Mucosa of descending colon (tissue), 3 donors: ENCODE measurements at regions not wholly inside any gene's neighbourhood (a gene's known extent, or its start where the extent isn't known, plus 50 kb on each side); places are given as distances from the start of the nearest gene placed in this dataset.
A peak's percentile ranks its signal among the peaks of the same experiment; 100 is the strongest.

Experiments
- ATAC-seq: fragments of 200-7000 bp; cut with Tn5 transposase; one replicate; pipeline ENCODE4 v1.9.1; 2020; ENCODE audit warnings: mild to moderate bottlenecking, moderate library complexity
- DNase-seq, 3 donors: peaks; one replicate each; pipeline ENCODE4 v3.0.0-alpha.2; 2020
- H3K36me3 ChIP-seq: fragments of 200-600 bp; one replicate; pipeline ENCODE4 v1.8.0; 2021; ENCODE audit warnings: low read depth, mild to moderate bottlenecking
- H3K4me1 ChIP-seq: fragments of 200-600 bp; one replicate; pipeline ENCODE4 v1.8.0; 2021; ENCODE audit warnings: low read depth, mild to moderate bottlenecking
- H3K4me3 ChIP-seq: fragments of 200-600 bp; one replicate; pipeline ENCODE4 v1.8.0; 2021; ENCODE audit warnings: mild to moderate bottlenecking
- H3K9me3 ChIP-seq: fragments of 200-600 bp; one replicate; pipeline ENCODE4 v1.8.0; 2021; ENCODE audit warnings: mild to moderate bottlenecking
- intact Hi-C, 2 donors: fragments of 100-400 bp; cut with DNase I in 1 of 2; cut with micrococcal nuclease in 1 of 2; formaldehyde crosslinking; loops; one replicate each; pipeline versions ENCODE4 v1.11.0 to v1.11.1; 2022; cut with DNase I, micrococcal nuclease
- TF ChIP-seq, protein P1 (sequence below): fragments of 200-600 bp; IDR thresholded peaks from one replicate; pipeline ENCODE4 v1.8.0; 2022; ENCODE audit warnings: antibody characterized with exemption, mild to moderate bottlenecking
- donor health status: DM: no; HTN: no; CAD: no; lungs with moderate emphysema.
- donor health status: DM: no; HTN: no; CAD: no.
- donor health status: DM: no; HTN: yes; CAD: no.

DNA sequence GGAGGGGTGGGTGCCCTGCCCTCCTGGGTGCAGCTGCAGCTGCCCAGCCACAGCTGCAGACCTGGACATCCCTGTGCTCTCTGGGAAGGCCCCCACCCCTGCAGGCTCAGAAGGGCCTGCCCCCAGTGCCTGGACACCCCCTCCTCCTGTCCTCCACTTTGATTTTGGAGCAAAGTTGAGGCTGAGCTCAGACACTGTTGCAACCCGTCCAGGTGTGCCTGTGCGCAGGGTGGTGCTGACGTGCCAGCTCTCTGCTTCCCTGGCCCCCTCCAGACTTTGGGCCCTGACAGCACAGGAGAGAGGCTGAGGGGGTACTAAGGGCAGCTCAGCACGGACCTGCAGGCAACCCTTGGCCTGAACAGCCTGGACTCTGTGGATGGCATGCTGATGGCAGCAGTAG, 750.3 kb downstream of the ARAP2 start:
- Histone ChIP-seq H3K4me1 (no peaks in the 10 kb centered on the region), H3K36me3 (no peaks in the 10 kb centered on the region), H3K4me3 (no peak overlapping the region), H3K9me3 (peaks cover 30% of the 10 kb centered on the region)
- peak in 1 of 3 donors; percentile 17 for DNase-seq
- intact Hi-C loops = no loop called here
- ATAC-seq = no peak
- TF ChIP-seq, protein P1, sequence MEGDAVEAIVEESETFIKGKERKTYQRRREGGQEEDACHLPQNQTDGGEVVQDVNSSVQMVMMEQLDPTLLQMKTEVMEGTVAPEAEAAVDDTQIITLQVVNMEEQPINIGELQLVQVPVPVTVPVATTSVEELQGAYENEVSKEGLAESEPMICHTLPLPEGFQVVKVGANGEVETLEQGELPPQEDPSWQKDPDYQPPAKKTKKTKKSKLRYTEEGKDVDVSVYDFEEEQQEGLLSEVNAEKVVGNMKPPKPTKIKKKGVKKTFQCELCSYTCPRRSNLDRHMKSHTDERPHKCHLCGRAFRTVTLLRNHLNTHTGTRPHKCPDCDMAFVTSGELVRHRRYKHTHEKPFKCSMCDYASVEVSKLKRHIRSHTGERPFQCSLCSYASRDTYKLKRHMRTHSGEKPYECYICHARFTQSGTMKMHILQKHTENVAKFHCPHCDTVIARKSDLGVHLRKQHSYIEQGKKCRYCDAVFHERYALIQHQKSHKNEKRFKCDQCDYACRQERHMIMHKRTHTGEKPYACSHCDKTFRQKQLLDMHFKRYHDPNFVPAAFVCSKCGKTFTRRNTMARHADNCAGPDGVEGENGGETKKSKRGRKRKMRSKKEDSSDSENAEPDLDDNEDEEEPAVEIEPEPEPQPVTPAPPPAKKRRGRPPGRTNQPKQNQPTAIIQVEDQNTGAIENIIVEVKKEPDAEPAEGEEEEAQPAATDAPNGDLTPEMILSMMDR = no peak

DNA sequence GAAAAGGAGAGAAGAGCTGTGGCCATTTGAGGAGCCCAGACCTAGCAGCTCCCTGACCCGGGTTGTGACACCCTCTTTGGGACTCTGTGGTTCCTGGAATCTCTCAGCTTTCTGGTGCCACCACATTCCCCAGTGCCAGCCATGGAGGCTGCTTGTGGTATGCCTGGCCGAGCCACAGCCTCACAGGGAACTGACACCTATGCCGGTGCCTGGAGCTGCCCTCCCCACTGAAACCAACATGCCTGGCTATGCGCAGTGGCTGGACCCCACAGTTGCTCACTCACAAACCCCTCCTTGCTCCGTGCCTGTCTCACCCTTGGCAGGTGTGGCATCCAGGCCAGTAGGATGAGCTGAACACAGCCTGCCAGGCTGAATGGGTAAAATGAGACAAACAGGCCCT, 749.4 kb downstream of the ARAP2 start:
- ATAC-seq = no peak
- peak in 2 of 3 donors; percentile 14 to 27 for DNase-seq
- no peak overlapping the region for H3K4me3 ChIP-seq
- intact Hi-C loops = no loop called here
- no peaks in the 10 kb centered on the region for H3K36me3 ChIP-seq
- H3K4me1 ChIP-seq = no peaks in the 10 kb centered on the region
- peaks cover 30% of the 10 kb centered on the region for H3K9me3 ChIP-seq
- TF ChIP-seq, protein P1 = no peak

DNA sequence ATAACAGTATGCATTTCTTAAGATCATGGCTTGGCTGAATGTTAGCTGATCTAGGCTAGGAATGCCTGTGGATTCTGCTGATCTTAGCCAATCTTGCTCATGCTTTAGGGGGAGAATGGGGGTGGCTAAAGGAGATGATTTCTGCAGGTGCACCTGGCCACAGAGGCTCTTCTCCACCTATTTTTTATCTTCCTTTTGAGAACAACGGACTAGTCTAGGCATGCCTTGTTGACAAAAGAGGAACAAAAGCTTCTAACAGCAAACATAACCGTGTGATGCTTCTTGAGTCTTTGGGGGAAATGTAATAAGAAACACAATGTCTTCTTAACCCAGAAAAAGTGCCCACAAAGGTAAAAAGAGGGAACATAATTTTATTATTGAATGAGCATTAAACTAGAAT, 743.5 kb downstream of the ARAP2 start:
- intact Hi-C loops = no loop called here
- TF ChIP-seq, protein P1 = no peak
- Histone ChIP-seq H3K36me3 (no peaks in the 10 kb centered on the region), H3K4me3 (no peak overlapping the region), H3K4me1 (no peaks in the 10 kb centered on the region), H3K9me3 (peaks cover 7% of the 10 kb centered on the region)
- DNase-seq = no peak
- no peak for ATAC-seq

DNA sequence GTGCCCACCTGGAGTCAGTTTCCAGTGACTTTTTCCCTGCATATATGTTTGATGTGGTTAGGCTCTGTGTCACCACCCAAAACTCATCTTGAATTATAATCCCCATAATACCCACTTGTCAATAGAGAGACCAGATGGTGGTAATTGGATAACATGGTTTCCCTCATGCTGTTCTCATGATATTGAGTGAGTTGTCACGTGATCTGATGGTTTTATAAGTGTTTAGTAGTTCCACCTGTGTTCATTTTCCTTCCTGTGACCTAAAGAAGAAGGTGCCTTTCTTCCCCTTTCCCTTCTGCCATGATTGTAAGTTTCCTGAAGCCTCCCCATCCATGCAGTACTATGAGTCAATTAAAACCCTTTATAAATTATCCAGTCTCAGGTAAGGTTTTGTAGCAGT, 740.9 kb downstream of the ARAP2 start:
- TF ChIP-seq, protein P1 = no peak
- Histone ChIP-seq H3K36me3 (no peaks in the 10 kb centered on the region), H3K4me3 (no peak overlapping the region), H3K9me3 (peaks cover 4% of the 10 kb centered on the region), H3K4me1 (no peaks in the 10 kb centered on the region)
- no peak for DNase-seq
- intact Hi-C loops = no loop called here
- ATAC-seq = no peak

DNA sequence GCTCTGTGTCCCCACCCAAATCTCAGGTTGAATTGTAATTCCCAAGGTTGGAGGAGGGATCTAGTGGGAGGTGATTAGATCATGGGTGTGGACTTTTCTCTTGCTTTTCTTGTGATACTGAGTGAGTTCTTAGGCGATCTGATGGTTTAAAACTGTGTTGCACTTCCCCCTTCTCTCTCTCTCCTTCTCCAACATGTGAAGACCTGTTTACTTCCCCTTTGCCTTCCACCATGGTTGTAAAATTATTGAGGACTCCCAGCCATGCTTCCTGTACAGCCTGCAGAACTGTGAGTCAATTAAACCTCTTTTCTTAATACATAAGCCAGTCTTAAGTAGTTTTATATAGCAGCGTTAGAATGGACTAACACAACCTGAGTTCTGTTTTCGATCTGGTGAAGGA, 738.2 kb downstream of the ARAP2 start:
- intact Hi-C loops = no loop called here
- TF ChIP-seq, protein P1 = no peak
- Histone ChIP-seq H3K4me1 (no peaks in the 10 kb centered on the region), H3K4me3 (no peak overlapping the region), H3K36me3 (no peaks in the 10 kb centered on the region), H3K9me3 (peaks cover 6% of the 10 kb centered on the region)
- ATAC-seq = no peak
- DNase-seq = no peak

DNA sequence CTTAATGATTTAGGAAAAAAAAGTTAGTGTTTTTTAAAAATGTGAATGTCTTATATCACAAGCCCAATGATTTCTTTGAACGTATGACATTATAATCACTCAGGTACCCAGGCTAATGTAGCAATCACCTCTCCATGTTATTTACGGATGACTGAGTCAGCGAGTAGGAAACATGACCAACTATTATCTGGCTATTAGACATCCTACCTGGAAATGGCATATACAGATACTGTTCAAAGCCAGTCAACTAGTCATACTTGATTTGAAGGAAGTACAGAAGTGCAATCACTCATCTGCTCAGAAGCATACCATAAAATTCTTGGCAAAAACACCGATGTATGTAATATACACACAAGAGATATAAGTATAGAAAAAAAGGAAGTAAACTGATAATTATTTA, 732.5 kb downstream of the ARAP2 start:
- H3K9me3 ChIP-seq = peaks cover 14% of the 10 kb centered on the region
- DNase-seq (no peak), ATAC-seq (no peak)
- no peaks in the 10 kb centered on the region for H3K36me3 ChIP-seq
- TF ChIP-seq, protein P1 = no peak
- intact Hi-C loops = no loop called here
- no peak overlapping the region for H3K4me3 ChIP-seq
- H3K4me1 ChIP-seq = no peaks in the 10 kb centered on the region
